Endothelial cell (in vitro differentiated cells): ENCODE measurements at regions not wholly inside any gene's neighbourhood (a gene's known extent, or its start where the extent isn't known, plus 50 kb on each side); places are given as distances from the start of the nearest gene placed in this dataset.

ENCODE experiments used
- DNase-seq: peaks from one replicate; pipeline ENCODE4 v3.0.0; 2021; ENCODE audit warnings: low spot score
- H3K27ac Mint-ChIP-seq: one replicate; pipeline ENCODE4 v1.8.0; 2021; ENCODE audit warnings: mixed read lengths, inconsistent platforms; ENCODE audit not compliant: unreplicated experiment
- H3K27me3 Mint-ChIP-seq: one replicate; pipeline ENCODE4 v1.8.0; 2021; ENCODE audit warnings: mild to moderate bottlenecking, moderate library complexity, mixed read lengths, inconsistent platforms; ENCODE audit not compliant: unreplicated experiment
- H3K36me3 Mint-ChIP-seq: one replicate; pipeline ENCODE4 v1.8.0; 2021; ENCODE audit warnings: mild to moderate bottlenecking, low read depth, mixed read lengths, inconsistent platforms; ENCODE audit not compliant: unreplicated experiment
- H3K4me1 Mint-ChIP-seq: one replicate; pipeline ENCODE4 v1.8.0; 2021; ENCODE audit warnings: mild to moderate bottlenecking, mixed read lengths, inconsistent platforms; ENCODE audit not compliant: unreplicated experiment
- H3K4me3 Mint-ChIP-seq: one replicate; pipeline ENCODE4 v1.8.0; 2021; ENCODE audit warnings: mild to moderate bottlenecking, mixed read lengths, inconsistent platforms; ENCODE audit not compliant: unreplicated experiment
- H3K9me3 Mint-ChIP-seq: one replicate; pipeline ENCODE4 v1.8.0; 2021; ENCODE audit warnings: mixed read lengths, inconsistent platforms; ENCODE audit not compliant: unreplicated experiment
- CTCF ChIP-seq: fragments of 200-600 bp; sonication (generic); IDR thresholded peaks from one replicate; pipeline ENCODE4 v1.5.0; 2021; ENCODE audit warnings: antibody characterized with exemption; ENCODE audit not compliant: unreplicated experiment

- Mint-ChIP-seq H3K4me3 (no peak overlapping the region), H3K9me3 (no peaks in the 10 kb centered on the region), H3K4me1 (peaks cover 28% of the 10 kb centered on the region), H3K27me3 (peaks cover 4% of the 10 kb centered on the region), H3K27ac (peak overlapping the region; percentile 85), H3K36me3 (no peaks in the 10 kb centered on the region)
- DNase-seq = no peak
- no peak for TF ChIP-seq CTCF
These were observed 85.0 kb upstream of the IRX4 start for GRCh38 chr5:1967736-1968135.

GRCh38 chr5:1966461-1966860 lies 83.7 kb upstream of the IRX4 start:
- TF ChIP-seq CTCF = no peak
- DNase-seq = no peak
- no peaks in the 10 kb centered on the region for H3K36me3 Mint-ChIP-seq
- H3K9me3 Mint-ChIP-seq = no peaks in the 10 kb centered on the region
- H3K4me1 Mint-ChIP-seq = peaks cover 25% of the 10 kb centered on the region
- H3K4me3 Mint-ChIP-seq = no peak overlapping the region
- H3K27ac Mint-ChIP-seq = peak overlapping the region; percentile 22
- peaks cover 2% of the 10 kb centered on the region for H3K27me3 Mint-ChIP-seq

GRCh38 chr5:1965925-1966324 lies 83.2 kb upstream of the IRX4 start:
- H3K27ac Mint-ChIP-seq = no peak overlapping the region
- no peak for DNase-seq
- no peaks in the 10 kb centered on the region for H3K9me3 Mint-ChIP-seq
- peaks cover 25% of the 10 kb centered on the region for H3K4me1 Mint-ChIP-seq
- no peaks in the 10 kb centered on the region for H3K36me3 Mint-ChIP-seq
- no peak for TF ChIP-seq CTCF
- H3K27me3 Mint-ChIP-seq = peaks cover 2% of the 10 kb centered on the region
- H3K4me3 Mint-ChIP-seq = no peak overlapping the region

- TF ChIP-seq CTCF = no peak
- Mint-ChIP-seq H3K9me3 (no peaks in the 10 kb centered on the region), H3K36me3 (peaks cover 4% of the 10 kb centered on the region), H3K27me3 (peaks cover 2% of the 10 kb centered on the region), H3K27ac (no peak overlapping the region), H3K4me1 (peaks cover 25% of the 10 kb centered on the region), H3K4me3 (no peak overlapping the region)
- DNase-seq = no peak
These were observed 81.3 kb upstream of the IRX4 start for GRCh38 chr5:1963941-1964451.

GRCh38 chr5:1963358-1963757 lies 80.6 kb upstream of the IRX4 start:
- DNase-seq = no peak

More at GRCh38 chr5:1963358-1963757, 80.6 kb upstream of the IRX4 start:
- no peak for TF ChIP-seq CTCF
- Mint-ChIP-seq H3K4me3 (no peak overlapping the region), H3K4me1 (peaks cover 25% of the 10 kb centered on the region), H3K9me3 (no peaks in the 10 kb centered on the region), H3K27me3 (peaks cover 2% of the 10 kb centered on the region), H3K36me3 (peaks cover 4% of the 10 kb centered on the region), H3K27ac (no peak overlapping the region)
